Inferior parietal cortex (tissue), 1 donor: ENCODE measurements at regions not wholly inside any gene's neighbourhood (a gene's known extent, or its start where the extent isn't known, plus 50 kb on each side); places are given as distances from the start of the nearest gene placed in this dataset.
"Not testable (repeated sequence)": the region's sequence is repeated elsewhere in the genome, so short reads cannot be mapped to it uniquely, and the experiment has no call there.

Experiments used
- DNase-seq: peaks from one replicate; pipeline ENCODE4 v3.0.0-alpha.2; 2016; ENCODE audit errors: extremely low spot score

DNA sequence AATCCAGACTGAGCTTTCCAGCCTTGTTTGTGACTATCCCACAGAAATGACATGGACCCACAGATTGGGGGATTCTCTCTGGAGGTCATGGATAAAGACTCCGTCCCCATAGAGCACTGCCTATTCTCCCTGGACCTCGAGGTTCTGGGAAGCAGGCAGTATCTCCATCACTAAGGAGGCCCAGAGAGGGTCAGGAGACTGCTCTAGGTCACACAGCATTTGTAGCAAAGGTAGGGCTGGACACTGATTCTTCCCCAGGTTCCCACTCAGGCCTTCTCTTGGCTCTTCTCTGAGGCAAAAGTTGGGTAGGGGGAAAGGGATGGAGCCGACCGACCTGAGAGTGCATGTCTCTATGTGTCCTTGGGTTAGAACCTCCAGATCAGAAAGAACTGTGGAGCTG, 80.9 kb downstream of the PTPRS start:
- DNase-seq: no peak

DNA sequence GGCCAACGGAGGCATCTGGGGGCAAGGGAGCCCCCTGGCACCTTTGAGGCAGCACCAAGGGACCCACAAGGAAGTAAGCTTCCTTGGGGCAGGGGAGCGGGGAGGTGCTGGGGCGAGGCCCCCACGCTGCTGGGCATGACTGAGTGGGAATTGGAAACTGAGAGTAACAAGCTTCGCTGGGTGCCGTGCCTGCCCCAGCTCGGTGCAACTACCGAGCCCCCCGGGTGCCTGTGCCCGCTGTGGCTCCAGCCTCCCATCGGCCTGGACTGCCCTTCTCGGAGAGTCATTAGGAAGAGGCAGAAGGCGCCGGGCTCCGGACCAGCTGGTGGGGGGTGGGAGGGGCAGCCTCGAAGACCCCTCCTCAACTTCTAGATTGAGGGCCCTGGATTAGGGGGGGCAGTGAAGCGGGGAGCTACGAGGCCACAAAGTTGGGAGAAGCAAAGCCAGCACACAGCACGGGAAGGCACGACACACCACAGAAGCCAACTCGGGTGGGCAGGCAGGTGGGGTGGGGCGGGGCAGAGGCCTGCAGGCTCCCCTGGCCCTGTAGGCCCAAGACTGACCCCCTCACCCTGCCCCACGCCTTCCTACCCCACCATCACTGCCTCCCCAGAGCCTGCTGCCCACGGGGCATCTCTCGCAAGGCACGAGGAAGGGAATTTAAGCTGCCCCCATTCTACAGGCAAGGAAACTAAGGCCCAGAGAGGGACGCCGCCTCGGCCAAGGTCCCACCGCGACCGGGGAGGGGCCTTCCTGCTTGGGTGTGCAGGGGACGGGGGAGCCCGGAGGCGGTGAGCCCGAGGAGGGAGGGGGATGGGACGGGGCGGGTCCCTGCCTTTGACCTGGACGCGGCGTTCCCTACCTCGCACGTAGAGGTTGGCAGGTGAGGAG, 83.2 kb downstream of the PTPRS start:
- DNase-seq: no peak

DNA sequence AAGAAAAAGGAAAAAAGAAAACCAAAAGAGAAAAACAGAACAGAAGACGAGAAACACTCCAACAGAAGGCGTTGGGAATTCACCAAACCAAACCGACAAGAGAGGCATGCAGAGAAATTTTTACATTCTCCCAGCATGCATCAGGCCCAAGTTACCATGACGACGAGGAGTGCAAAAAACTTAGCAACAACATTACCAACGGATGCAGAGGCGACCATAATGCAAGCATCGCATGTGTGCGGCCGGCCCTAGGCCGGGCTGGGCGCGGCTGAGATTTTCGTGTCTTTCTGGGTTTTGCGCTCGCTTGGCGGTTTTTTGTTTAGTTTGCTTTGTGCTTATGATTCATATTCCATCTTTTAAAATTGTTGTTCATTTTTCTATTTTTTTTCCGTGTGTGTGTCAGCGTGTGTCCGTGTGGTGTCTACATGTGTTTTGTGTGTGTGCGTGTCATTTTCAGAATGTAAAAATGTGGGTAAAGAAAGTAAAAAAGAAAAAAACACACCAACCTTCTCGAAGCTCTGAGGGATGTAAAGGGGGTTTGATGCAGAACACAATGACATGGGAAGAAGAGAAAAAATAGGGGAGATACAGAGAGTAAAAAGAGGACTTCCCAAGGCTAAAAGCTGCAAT, 84.9 kb downstream of the PTPRS start:
- peak; percentile 30 for DNase-seq

DNA sequence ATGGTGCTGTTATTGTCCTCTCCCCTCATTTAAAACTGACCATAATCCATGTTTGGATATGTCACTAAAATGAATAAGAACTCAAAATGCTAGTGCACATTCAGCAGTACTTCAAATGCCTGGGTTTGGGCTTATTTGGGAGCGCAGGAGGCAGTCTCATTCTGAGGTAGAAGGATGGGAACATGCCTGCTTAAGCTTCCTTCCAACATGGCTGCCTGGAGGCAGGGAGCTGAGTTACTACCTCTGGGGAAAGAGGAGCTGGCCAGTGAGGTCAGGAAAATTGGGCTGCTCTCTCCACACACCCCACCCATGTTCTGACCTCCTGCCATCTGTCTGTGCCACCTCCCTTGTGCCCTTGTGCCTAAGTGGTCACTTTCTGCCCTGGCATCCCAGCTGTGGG, 85.7 kb downstream of the PTPRS start:
- DNase-seq: no peak

DNA sequence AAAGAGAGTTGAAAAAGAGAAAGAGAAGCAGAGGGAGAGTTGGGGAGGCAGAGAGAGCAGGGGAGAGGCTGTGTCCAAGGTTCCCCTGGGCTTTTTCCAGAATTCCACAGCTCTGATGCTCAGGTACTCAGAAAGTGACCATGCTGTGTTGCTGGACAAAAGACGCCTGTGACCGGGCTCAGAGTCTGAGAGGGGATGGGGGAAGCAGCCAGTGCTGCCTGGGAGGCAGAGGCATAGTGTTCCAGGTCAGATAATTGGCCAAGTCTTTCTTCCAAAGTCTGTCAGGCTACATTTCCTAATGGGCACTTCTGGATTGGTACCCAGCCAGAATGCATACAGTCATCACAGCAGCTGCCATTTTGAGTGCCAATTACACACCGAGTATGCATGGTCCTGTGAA, 86.1 kb downstream of the PTPRS start:
- DNase-seq: no peak

DNA sequence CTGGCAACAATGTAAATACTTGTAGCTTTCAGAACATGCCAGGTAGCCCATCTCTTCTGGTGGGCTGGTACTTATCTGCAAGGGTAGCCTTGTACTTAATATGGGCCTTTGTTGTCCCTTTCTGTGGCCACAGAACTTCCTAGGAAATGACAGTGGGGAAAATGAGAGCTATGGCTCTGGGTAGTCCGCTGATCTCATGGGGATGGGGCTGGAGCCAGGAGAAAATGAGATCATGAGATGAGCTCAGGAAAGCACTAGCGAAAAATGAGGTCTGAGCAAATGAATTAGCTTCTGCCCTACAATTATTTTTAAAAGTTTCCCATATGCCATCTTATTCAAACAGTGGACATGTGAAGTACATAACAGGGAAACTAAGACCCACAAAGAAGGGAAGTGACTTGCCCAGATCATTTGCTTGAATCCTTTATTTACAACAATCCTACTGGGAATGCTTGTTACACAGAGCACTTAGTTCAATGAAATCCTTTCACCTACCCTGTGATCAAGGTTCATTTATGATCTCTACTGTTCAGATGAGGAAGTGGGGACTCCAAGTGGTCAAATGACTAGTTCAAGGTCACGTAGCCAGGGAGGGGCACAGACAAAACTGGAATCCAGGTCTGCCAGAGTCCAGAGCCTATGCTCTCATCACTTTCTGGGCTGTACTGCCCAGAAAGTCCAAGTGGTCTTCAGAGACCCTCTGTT, 87.1 kb downstream of the PTPRS start:
- no peak for DNase-seq

DNA sequence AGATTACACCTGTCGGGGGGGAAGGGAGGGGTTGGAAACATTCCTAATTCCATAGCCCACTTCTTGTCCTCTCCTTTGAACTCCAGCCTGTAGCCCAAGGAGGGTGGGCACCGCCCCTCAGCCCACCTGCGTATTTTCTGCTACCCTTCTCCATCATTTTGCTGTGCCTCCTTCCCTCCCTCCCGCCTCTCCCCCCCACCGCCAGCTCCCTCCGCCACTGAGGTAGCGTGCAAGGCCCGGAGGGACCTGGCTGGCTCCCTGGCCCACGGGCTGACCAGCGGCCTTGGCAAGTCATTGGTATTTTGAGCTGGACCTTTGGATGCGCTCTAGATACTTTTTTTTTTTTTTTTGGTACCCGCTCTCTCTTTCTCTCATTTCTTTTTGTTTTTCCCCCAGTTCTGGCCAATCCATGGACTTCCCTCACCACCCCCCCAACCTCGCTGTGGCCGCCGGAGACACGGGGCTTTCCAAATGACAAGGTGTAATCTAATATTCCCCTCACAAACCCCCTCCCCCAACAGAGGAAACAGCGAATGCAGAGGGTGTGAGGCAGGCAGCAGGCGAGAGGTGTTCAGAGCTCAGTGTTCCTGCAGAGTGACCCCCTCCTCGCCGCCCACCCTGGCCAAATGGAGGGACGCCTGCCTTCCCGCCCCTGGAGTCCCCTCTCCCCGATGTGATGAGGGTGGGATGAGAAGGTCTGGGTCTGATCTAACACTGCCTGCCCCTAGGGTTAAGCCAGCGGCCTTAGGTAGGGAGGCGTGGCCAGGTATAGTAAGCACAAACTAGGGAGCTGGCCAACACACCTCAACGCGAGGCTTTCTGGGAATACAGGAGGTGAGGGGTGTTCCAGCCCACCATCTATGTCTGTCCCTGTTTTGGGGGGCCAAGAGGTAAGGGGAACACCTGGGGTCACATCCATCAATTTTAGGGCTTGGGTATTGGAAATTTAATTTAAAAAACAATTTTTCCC, 89.2 kb downstream of the PTPRS start:
- DNase-seq: no peak

DNA sequence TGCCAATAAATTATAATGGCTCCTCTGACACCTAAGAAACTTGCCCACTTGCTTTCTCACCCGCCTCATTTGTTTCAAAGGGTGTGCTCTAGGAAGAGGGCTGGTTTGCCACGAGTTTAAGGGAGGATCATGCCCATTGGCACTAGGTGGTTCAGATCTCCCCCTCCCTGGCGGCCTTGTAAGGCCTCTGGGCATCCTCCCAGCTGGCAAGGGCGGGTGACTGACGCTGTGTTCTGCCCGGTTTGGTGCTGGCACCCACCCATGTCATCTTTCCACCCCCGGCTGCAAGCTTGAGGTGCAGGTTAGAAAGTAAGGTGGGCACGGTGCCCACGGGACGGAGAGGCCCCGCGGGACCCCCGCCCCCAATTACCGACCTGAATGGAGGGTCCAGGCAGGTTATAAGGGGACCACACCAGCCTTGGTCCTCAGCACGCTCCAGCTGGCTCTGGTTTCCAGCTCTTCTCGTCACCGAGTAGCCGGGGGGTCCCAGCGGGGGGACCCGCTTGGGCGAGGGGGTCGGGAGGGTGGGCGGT, 90.4 kb downstream of the PTPRS start:
- peak; percentile 47 for DNase-seq

DNA sequence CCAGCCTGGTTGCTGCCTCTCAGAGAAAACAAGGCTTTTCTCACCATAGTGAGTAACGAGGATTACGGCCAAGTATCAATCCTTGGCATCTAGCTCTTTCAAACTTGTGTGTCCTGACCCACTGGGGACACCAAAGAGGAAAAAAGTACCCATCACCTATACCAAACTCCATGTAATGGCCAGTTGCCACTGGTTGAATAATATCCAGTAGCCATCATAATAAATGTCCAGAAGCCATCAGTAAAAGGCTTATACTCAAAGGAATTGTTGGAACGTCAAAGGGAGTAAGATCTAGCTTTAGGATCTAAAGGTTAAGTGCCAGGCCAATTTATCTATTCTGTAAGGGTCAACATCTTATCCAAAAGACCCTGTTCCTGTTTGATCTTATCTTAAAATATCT, 91.1 kb downstream of the PTPRS start:
- DNase-seq: no peak

DNA sequence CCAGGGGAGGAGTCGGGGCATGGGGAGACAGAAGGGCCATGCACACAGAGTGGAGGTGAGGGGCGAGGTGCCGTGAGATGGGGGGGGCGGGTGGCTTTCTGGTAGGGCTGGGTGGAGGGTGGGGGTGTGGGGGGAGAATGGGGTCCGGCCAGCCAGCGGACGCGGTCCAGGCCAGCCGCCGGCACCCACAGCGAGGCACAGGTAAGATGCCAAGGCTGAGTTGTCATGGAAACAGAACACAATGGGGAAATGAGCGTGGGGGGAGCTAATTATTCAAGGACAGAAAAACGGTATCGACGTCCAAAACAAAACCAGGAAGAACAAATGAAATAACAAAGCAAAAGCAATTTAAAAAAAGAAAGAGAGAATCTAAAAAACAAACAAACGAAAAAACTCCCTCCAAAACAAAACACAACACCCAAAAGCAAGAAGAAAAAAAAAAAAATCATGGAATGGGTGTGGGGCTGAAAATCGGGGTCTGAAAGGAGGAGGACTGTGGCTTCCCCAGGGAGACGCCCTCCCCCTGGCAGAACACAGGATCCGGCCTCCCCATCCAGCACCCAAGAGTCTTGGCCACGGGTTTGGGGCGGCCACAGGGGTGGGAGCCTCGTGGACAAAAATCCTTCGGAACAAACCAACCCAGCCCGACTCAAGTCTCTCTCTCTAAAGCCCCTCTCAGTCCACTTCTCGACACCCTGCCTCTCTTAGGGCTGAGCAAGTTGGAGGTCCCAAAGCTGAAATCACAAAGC, 92.5 kb downstream of the PTPRS start:
- no peak for DNase-seq

DNA sequence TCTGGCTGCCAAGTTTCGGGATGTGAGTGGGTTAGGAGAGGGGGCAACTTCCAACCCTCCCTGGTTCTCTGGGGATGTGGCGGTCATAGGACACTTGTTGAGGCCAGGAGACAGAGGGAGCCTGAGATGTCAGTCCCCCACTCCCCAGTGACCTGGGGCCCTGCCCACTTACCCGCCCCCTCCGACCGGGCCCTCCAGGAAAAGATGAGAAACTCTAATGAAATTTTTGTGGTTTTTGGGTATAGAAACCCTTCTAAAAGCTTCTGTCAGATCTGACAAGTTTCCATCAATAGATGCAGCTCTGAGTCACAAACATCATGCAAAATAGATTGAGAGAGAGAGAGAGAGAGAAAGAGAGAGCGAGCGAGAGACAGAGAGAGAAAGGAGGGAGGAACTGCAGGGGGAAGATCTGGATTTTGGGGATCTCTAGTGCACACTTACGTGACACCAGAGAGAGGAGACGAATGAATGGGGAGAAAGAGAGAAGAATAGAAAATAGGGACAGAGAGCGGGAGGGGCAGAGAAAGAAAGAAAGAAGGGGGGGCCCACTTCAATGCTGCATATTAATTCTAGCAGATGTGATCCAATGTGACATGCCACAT, 94.0 kb downstream of the PTPRS start:
- DNase-seq: no peak

DNA sequence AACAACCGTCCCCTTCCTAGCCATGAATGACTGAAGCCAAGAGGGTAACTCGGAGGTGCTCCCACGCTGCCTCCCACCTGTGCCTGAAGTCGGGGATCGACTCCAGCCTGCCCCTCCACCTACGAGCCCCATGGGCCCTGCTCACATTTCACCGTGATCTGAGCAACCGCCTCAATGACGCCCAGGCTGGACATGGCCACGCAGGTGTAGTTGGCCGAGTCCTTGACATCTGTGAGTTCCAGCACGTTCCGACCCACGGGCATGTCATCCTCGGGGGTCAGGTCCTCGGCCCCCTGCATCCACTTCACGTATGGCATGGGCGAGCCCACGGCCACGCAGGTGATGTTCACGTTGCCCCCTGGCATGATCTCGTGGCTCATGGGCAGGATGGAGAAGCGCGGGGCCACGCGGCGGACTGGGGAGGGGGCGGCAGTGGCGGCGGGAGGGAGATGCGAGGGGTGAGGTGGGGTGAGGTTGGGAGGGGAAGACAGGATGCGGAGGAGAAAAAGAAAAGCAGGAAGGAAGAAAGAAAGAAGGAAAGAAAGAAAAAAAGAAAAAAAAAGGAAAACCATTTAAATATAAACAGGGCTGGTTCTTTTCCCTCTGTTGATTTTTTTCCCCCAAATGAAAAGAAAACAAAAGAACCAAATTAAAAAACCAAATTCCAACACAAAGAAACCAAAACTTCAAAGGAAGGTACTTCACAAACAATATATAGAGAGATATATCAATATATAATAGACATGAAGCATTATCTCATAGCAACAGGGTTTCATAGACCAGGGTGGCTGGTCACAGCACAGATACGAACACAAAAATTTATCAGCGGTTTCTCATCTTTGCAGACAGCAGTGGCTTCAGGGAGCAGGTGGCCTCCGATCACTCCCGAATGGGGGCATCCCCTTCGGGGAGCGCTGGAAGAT, 94.7 kb downstream of the PTPRS start:
- DNase-seq: no peak

DNA sequence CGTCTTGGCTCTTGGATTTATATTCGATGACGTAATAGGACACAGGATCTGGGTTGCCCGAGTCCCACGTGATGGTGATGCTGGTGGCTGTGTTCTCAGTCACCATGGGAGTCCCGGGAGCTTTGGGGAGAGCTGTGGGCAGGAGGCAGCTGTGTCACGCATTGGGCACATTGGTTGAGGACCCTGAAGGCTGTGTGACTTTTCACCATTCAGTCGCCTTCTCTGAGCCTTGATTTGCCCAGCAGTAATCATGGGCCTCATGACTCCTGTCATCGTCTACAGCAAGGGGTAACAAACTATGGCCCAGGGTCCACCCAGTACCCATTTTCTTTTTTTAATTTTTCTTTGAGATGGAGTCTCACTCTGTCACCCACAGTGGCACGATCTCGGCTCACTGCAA, 96.3 kb downstream of the PTPRS start:
- no peak for DNase-seq

DNA sequence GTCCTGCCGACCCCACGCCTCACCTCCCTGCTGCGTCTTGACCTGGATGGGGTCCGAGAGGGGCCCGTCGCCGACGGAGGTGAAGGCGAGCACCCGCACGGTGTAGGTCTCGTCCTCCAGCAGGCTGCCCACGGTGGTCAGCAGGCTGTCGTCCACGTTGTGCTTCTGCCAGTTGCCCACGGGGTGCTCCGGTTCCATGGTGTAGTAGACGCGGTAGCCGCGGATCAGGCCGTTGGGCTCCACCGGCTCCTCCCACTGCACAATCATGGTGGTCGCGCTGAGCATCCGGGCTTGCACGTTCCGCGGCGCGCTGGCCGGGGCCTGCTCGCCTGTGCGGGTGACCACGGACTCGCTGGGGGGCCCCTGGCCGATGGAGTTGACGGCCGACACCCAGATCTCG, 96.7 kb downstream of the PTPRS start:
- no peak for DNase-seq

DNA sequence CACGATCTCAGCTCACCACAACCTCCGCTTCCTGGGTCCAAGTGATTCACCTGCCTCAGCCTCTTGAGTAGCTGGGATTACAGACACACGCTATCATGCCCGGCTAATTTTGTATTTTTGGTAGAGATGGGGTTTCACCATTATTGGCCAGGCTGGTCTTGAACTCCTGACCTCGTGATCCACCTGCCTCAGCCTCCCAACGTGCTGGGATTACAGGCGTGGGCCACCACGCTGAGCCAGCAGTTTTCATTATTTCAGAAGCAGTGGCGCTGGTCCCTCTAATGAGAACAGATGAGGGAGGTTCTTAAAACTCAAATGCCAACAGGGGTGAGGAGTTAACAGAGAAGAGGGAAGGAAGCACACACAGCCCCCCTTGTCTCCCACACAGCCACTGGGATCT, 98.7 kb downstream of the PTPRS start:
- DNase-seq: not testable (repeated sequence)

DNA sequence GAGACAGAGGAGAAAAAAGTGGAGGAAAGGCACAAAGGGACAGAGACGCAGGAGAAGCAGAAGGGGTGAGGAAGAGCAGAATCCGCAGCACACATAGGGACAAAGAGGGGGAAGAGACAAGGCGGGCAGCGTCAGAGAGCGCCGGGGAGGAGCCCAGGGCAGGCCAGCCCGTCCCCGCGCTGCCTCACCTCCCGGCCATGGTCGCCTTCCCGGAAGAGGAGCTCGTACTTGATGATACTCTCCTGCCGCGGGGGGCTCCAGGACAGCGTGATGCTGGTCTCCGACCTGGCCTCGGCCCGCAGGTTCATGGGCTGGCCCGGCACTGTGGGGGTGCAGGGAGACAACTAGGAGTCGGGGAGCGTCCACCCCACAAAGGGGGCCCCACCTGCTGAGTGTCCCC, 100.6 kb downstream of the PTPRS start:
- no peak for DNase-seq

DNA sequence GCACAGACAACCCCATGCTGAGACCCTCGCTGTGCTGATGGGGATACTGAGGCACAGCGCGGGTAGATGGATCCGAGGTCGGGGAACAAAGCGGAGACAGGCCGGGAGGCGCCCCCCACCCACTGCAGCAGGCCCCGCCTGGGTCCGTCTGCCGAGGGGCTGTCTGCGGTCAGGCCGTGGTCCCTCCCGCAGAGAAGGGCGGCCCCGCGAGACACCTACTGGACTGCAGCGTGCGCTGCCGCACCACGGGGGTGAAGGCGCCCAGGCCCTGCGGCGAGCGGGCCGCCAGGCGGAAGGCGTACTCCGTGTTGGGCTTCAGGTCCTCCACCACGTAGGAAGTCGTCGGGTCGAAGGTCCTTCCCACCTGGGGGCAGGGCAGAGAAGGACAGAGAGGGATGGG, 101.9 kb downstream of the PTPRS start:
- no peak for DNase-seq

DNA sequence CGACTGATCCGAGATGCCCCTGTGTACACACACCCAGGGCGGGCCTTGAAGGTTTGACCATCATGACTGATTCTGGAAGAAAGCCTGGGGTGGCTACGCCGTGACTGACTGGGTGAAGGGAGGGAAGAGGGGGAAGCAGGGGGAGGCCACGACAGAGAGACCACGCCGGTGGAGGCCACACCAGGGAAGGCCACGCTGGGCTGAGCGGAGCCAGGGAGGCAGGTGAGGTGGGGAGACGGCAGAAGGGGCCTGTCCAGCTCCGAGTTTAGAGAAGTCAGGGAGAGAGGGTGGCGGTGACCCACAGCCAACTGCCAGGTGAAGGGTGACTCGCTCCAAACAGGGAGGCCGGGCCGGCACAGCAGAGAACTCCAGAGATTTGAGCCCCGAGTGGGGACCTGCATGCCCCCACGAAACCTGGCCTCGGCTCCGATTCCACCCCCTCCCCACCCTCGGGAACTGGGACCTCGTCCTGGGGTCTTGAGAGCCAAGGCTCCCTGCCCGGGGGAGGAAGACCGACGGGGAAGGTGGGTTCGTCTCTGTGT, 102.6 kb downstream of the PTPRS start:
- DNase-seq: no peak
